Sigmoid colon (tissue), 6 donors: ENCODE measurements at regions not wholly inside any gene's neighbourhood (a gene's known extent, or its start where the extent isn't known, plus 50 kb on each side); places are given as distances from the start of the nearest gene placed in this dataset.

ENCODE experiments used
- DNase-seq: peaks from one replicate; pipeline ENCODE4 v3.0.0-alpha.2; 2019
- H3K27ac ChIP-seq, 4 donors: fragments of 200-600 bp; sonication (generic); one replicate each; pipeline ENCODE4 v1.5.1; 2016 to 2019; ENCODE audit warnings: mild to moderate bottlenecking in 1 of 4
- H3K27me3 ChIP-seq, 3 donors: fragments of 200-600 bp; sonication (generic); one replicate each; pipeline ENCODE4 v1.5.1; 2019; ENCODE audit warnings: mild to moderate bottlenecking in 1 of 3
- H3K36me3 ChIP-seq, 4 donors: fragments of 200-600 bp; sonication (generic); one replicate each; pipeline ENCODE4 v1.5.1; 2016 to 2019
- H3K4me1 ChIP-seq, 4 donors: fragments of 200-600 bp; sonication (generic); one replicate each; pipeline ENCODE4 v1.5.1; 2017 to 2019
- H3K4me3 ChIP-seq, 4 donors: fragments of 200-600 bp; sonication (generic); one replicate each; pipeline ENCODE4 v1.5.1; 2017 to 2019; ENCODE audit warnings: mild to moderate bottlenecking in 2 of 4, moderate library complexity in 1 of 4
- H3K9me3 ChIP-seq, 4 donors: fragments of 200-600 bp in 3 of 4; sonication (generic) in 3 of 4; one replicate each; pipeline versions ENCODE4 v1.5.1 to v1.6.1; 2013 to 2019
- CTCF ChIP-seq, 4 experiments: fragments of 450-650 bp in 3 of 4; fragments of 200-600 bp in 1 of 4; IDR thresholded peaks; one replicate each; pipeline ENCODE4 v1.5.1; 2016 to 2019; ENCODE audit warnings: antibody characterized with exemption in 4 of 4, mild to moderate bottlenecking in 3 of 4, moderate library complexity in 2 of 4
- EP300 ChIP-seq, 4 donors: sonication (generic); formaldehyde crosslinking; IDR thresholded peaks; one replicate each; pipeline ENCODE4 v1.6.1; 2017; ENCODE audit warnings: antibody characterized with exemption in 4 of 4
- POLR2A ChIP-seq, 2 donors: fragments of 450-650 bp; IDR thresholded peaks; one replicate each; pipeline ENCODE4 v1.6.1; 2016; ENCODE audit warnings: antibody characterized with exemption in 2 of 2, mild to moderate bottlenecking in 2 of 2, moderate library complexity in 2 of 2
- POLR2AphosphoS5 ChIP-seq, 4 donors: sonication (generic); formaldehyde crosslinking; IDR thresholded peaks; one replicate each; pipeline ENCODE4 v1.6.1; 2017; ENCODE audit warnings: antibody characterized with exemption in 4 of 4
- WGBS, 2 donors: extraction: QIAGEN DNeasy Blood & Tissue Kit; methylation state at CpG; one replicate each; pipeline ENCODE4 v1.1.7; 2013; 5-methylcytosine and 5-hydroxymethylcytosine counted together
- intact Hi-C: fragments of 100-400 bp; cut with DNase I; formaldehyde crosslinking; loops from one replicate; pipeline ENCODE4 v1.15.1; 2023
- donor health status: healthy with polysubstance abuse.
- donor health status: healthy.

- Histone ChIP-seq H3K36me3 (no peaks in the 10 kb centered on the region), H3K27me3 (no peaks in the 10 kb centered on the region), H3K4me3 (no peak overlapping the region), H3K4me1 (no peaks in the 10 kb centered on the region), H3K9me3 (no peaks in the 10 kb centered on the region), H3K27ac (no peak overlapping the region)
- no peak for DNase-seq
- TF ChIP-seq POLR2A (IDR thresholded peaks at IDR 0.05) (no peak), POLR2AphosphoS5 (IDR thresholded peaks at IDR 0.05) (no peak), CTCF (IDR thresholded peaks at IDR 0.05) (no peak), EP300 (IDR thresholded peaks at IDR 0.05) (no peak)
- intact Hi-C loops = no loop called here
Measured at GRCh38 chr6:121578216-121578615, 142.8 kb downstream of the GJA1 start.

- Histone ChIP-seq H3K4me1 (peaks cover 0 to 6% (median under 1%) of the 10 kb centered on the region in 4 donors), H3K36me3 (no peaks in the 10 kb centered on the region), H3K27me3 (no peaks in the 10 kb centered on the region), H3K4me3 (no peak overlapping the region), H3K27ac (no peak overlapping the region), H3K9me3 (no peaks in the 10 kb centered on the region)
- 84 to 97% methylated on average over 1 of the region's 1 CpG for WGBS, 2 donors
- intact Hi-C loops = no loop called here
- DNase-seq = no peak
- TF ChIP-seq POLR2AphosphoS5 (IDR thresholded peaks at IDR 0.05) (no peak), POLR2A (IDR thresholded peaks at IDR 0.05) (no peak), EP300 (IDR thresholded peaks at IDR 0.05) (no peak), CTCF (IDR thresholded peaks at IDR 0.05) (no peak)
Measured at GRCh38 chr6:121579478-121579877, 144.0 kb downstream of the GJA1 start.

GRCh38 chr6:121581327-121581726 lies 145.9 kb downstream of the GJA1 start:
- Histone ChIP-seq H3K36me3 (no peaks in the 10 kb centered on the region), H3K27ac (peak overlapping the region in 1 of 4 donors; percentile 33)
- 50 to 71% methylated on average over 2 of the region's 2 CpGs for WGBS, 2 donors

GRCh38 chr6:121582262-121582661 lies 146.8 kb downstream of the GJA1 start:
- no peak overlapping the region for H3K4me3 ChIP-seq
- H3K36me3 ChIP-seq = no peaks in the 10 kb centered on the region
- peaks cover 0 to 15% (median 4%) of the 10 kb centered on the region in 4 donors for H3K4me1 ChIP-seq
- no peak for TF ChIP-seq CTCF (IDR thresholded peaks at IDR 0.05)
- TF ChIP-seq POLR2AphosphoS5 (IDR thresholded peaks at IDR 0.05) = no peak
- no peak for TF ChIP-seq POLR2A (IDR thresholded peaks at IDR 0.05)
- TF ChIP-seq EP300 (IDR thresholded peaks at IDR 0.05) = no peak
- 92 to 95% methylated on average over 3 of the region's 3 CpGs for WGBS, 2 donors
- no peaks in the 10 kb centered on the region for H3K9me3 ChIP-seq
- no peak for DNase-seq
- H3K27me3 ChIP-seq = no peaks in the 10 kb centered on the region
- intact Hi-C loops = no loop called here
- no peak overlapping the region for H3K27ac ChIP-seq

More at GRCh38 chr6:121581327-121581726, 145.9 kb downstream of the GJA1 start:
- Histone ChIP-seq H3K4me1 (peaks cover 0 to 15% (median 4%) of the 10 kb centered on the region in 4 donors), H3K4me3 (no peak overlapping the region), H3K9me3 (no peaks in the 10 kb centered on the region), H3K27me3 (no peaks in the 10 kb centered on the region)
- TF ChIP-seq CTCF (IDR thresholded peaks at IDR 0.05) = no peak
- no peak for TF ChIP-seq POLR2A (IDR thresholded peaks at IDR 0.05)
- TF ChIP-seq POLR2AphosphoS5 (IDR thresholded peaks at IDR 0.05) = no peak
- TF ChIP-seq EP300 (IDR thresholded peaks at IDR 0.05) = no peak
- intact Hi-C loops = no loop called here
- DNase-seq = no peak
